HL-60 (cell line): ENCODE measurements at regions not wholly inside any gene's neighbourhood (a gene's known extent, or its start where the extent isn't known, plus 50 kb on each side); places are given as distances from the start of the nearest gene placed in this dataset.

Experiments used
- DNase-seq, 2 experiments: peaks; one replicate each; pipeline ENCODE4 v3.0.0-alpha.2; 2010 to 2020; ENCODE audit warnings: low read depth in 1 of 2, low spot score in 1 of 2
- H3K27ac ChIP-seq: fragments of 250-450 bp; sonication (Bioruptor Pico); replicated peaks from 2 replicates; pipeline ENCODE4 v1.5.1; 2020; ENCODE audit warnings: mild to moderate bottlenecking, moderate library complexity
- H3K27me3 ChIP-seq: fragments of 250-450 bp; sonication (Bioruptor Pico); 2 replicates; pipeline ENCODE4 v1.5.1; 2021; ENCODE audit warnings: mild to moderate bottlenecking, moderate library complexity; ENCODE audit not compliant: insufficient read depth, poor library complexity, severe bottlenecking
- H3K4me3 ChIP-seq: replicated peaks from 2 replicates; pipeline ENCODE4 v1.5.1; 2011; ENCODE audit warnings: mild to moderate bottlenecking, control low read depth, low read length; ENCODE audit not compliant: insufficient read depth
- CTCF ChIP-seq: IDR thresholded peaks from one replicate; pipeline ENCODE4 v1.5.1; 2011; ENCODE audit warnings: low read length, control low read depth, inconsistent platforms; ENCODE audit not compliant: insufficient read depth
- GABPA ChIP-seq: IDR thresholded peaks from 2 replicates; pipeline ENCODE4 v1.6.1; 2012; ENCODE audit warnings: low read depth
- POLR2AphosphoS5 ChIP-seq: IDR thresholded peaks from 2 replicates; pipeline ENCODE4 v1.6.1; 2012; ENCODE audit warnings: low read depth
- REST ChIP-seq: IDR thresholded peaks from 2 replicates; pipeline ENCODE4 v1.6.1; 2012; ENCODE audit warnings: low read depth; ENCODE audit not compliant: insufficient replicate concordance
- SPI1 ChIP-seq: IDR thresholded peaks from 2 replicates; pipeline ENCODE4 v1.6.1; 2012; ENCODE audit warnings: low read depth, mild to moderate bottlenecking, borderline replicate concordance

DNA sequence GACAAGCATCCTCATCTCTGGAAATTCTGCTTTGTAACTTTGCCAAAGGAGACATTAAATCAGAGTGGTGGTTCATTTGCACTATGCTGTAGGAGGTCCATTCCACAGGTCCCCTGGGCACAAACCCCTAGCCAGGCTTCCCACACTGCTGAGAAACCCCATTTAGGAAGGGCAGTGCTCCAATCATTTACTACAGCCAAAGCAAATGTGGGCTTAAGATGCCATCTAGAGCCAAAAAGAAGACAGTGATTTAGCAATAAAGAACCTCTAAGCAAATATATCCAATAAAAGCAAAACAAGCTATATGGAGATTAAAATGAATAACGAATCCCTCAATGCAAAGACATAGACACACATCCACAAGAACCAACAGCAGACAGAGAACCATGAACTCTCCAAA lies 129.0 kb upstream of the ALDH1B1 start:
- TF ChIP-seq POLR2AphosphoS5, result no peak
- TF ChIP-seq CTCF, result no peak
- no peak for TF ChIP-seq REST
- no peak for TF ChIP-seq SPI1
- TF ChIP-seq GABPA, result no peak
- no peaks in the 10 kb centered on the region for H3K27me3 ChIP-seq
- no peak for DNase-seq
- no peak overlapping the region for H3K27ac ChIP-seq
- H3K4me3 ChIP-seq, result no peak overlapping the region

GRCh38 chr9:38259519-38260218 lies 132.8 kb upstream of the ALDH1B1 start:
- DNase-seq, result no peak
- no peak overlapping the region for H3K4me3 ChIP-seq
- no peaks in the 10 kb centered on the region for H3K27me3 ChIP-seq
- H3K27ac ChIP-seq, result no peak overlapping the region
- TF ChIP-seq REST (no peak), SPI1 (no peak), POLR2AphosphoS5 (no peak), GABPA (no peak), CTCF (no peak)

- no peak for DNase-seq
- no peak overlapping the region for H3K4me3 ChIP-seq
- no peaks in the 10 kb centered on the region for H3K27me3 ChIP-seq
- H3K27ac ChIP-seq, result no peak overlapping the region
- TF ChIP-seq GABPA, result no peak
- TF ChIP-seq REST, result no peak
- no peak for TF ChIP-seq SPI1
- no peak for TF ChIP-seq POLR2AphosphoS5
- TF ChIP-seq CTCF, result no peak
Observed at GRCh38 chr9:38259056-38259455, 133.4 kb upstream of the ALDH1B1 start.
